K562 (cell line): ENCODE measurements at regions not wholly inside any gene's neighbourhood (a gene's known extent, or its start where the extent isn't known, plus 50 kb on each side); places are given as distances from the start of the nearest gene placed in this dataset.

Source experiments
- ATAC-seq: fragments of 200-7000 bp; cut with Tn5 transposase; 3 replicates; pipeline ENCODE4 v1.9.1; 2020; ENCODE audit warnings: moderate library complexity
- BruUV-seq: library from RNA; stranded (reverse); fragments of 400-500 nt; replicated peaks from 2 replicates; lab custom pipeline; 2021; lab: Mats Ljungman, UMichigan
- CTCF ChIA-PET: fragments of 300-600 bp; formaldehyde crosslinking; extraction: SDS; loops from one replicate; lab custom pipeline; 2021; ENCODE audit warnings: low intra/inter-chr PET ratio; lab: Yijun Ruan, JAX
- POLR2A ChIA-PET: fragments of 300-600, 350-650 bp; sonication (Branson Sonifier 250); formaldehyde crosslinking; extraction: SDS; loops from one replicate; lab custom pipeline; 2021; ENCODE audit warnings: antibody characterized with exemption, inconsistent platforms; lab: Yijun Ruan, JAX
- DNase-seq, 4 experiments: peaks; one replicate each; pipeline versions ENCODE4 v3.0.0 to v3.0.0-alpha.2; 2011 to 2018; ENCODE audit warnings: low spot score in 3 of 4, mixed read lengths in 3 of 4; ENCODE audit errors: extremely low read depth in 1 of 4
- FAIRE-seq: peaks from 2 replicates; lab custom pipeline; 2011; peaks lifted over from hg19 to GRCh38; lab: Jason Lieb, UNC
- H2AFZ ChIP-seq: 2 replicates; pipeline ENCODE4 v1.6.0; 2011; ENCODE audit warnings: low read depth, low read length, control low read depth, inconsistent platforms
- H3K27ac ChIP-seq: fragments of 200-600 bp; 3 replicates; pipeline ENCODE4 v1.8.0; 2011; ENCODE audit warnings: low read depth, mild to moderate bottlenecking, control low read depth, inconsistent platforms, low read length, moderate library complexity, mixed read lengths; ENCODE audit errors: extremely low read depth
- H3K27me3 ChIP-seq, 2 experiments: fragments of 300-600 bp in 1 of 2; 2 replicates in 1 of 2; 3 replicates in 1 of 2; pipeline versions ENCODE4 v1.6.0 to v1.8.0; 2011; ENCODE audit warnings: inconsistent platforms in 2 of 2, low read length in 2 of 2, mild to moderate bottlenecking in 1 of 2, mixed read lengths in 1 of 2, moderate library complexity in 1 of 2; ENCODE audit not compliant: control insufficient read depth in 2 of 2, insufficient read depth in 2 of 2
- H3K36me3 ChIP-seq: fragments of 300-600 bp; 3 replicates; pipeline ENCODE4 v1.8.0; 2011; ENCODE audit warnings: mild to moderate bottlenecking, low read length, inconsistent platforms; ENCODE audit not compliant: control insufficient read depth, insufficient read depth
- H3K4me1 ChIP-seq, 2 experiments: fragments of 200-600 bp in 1 of 2; replicated peaks in 1 of 2; 2 replicates in 1 of 2; 3 replicates in 1 of 2; pipeline versions ENCODE4 v1.5.1 to v1.8.0; 2011; ENCODE audit warnings: inconsistent platforms in 2 of 2, low read length in 2 of 2, mild to moderate bottlenecking in 1 of 2, mixed read lengths in 1 of 2, moderate library complexity in 1 of 2; ENCODE audit not compliant: control insufficient read depth in 2 of 2, insufficient read depth in 2 of 2
- H3K4me2 ChIP-seq: 2 replicates; pipeline ENCODE4 v1.6.1; 2011; ENCODE audit warnings: low read length, control low read depth, inconsistent platforms, mixed read lengths; ENCODE audit not compliant: insufficient read depth
- H3K4me3 ChIP-seq: fragments of 200-600 bp; sonication (generic), shearing (Covaris generic); 2 replicates; pipeline ENCODE4 v1.5.1; 2016; ENCODE audit warnings: control low read depth, inconsistent platforms
- H3K79me2 ChIP-seq: fragments of 200-600 bp; 3 replicates; pipeline ENCODE4 v1.8.0; 2011; ENCODE audit warnings: low read length, inconsistent platforms; ENCODE audit not compliant: control insufficient read depth, insufficient read depth
- H3K9ac ChIP-seq, 2 experiments: 2 replicates each; pipeline versions ENCODE4 v1.6.0 to v1.6.1; 2011; ENCODE audit warnings: low read depth in 2 of 2, low read length in 2 of 2, control low read depth in 1 of 2, inconsistent platforms in 1 of 2, mild to moderate bottlenecking in 1 of 2, mixed read lengths in 1 of 2; ENCODE audit not compliant: insufficient read depth in 1 of 2
- H3K9me1 ChIP-seq: one replicate; pipeline ENCODE4 v1.6.0; 2011; ENCODE audit warnings: inconsistent platforms, mild to moderate bottlenecking, low read length, moderate library complexity; ENCODE audit not compliant: control insufficient read depth, insufficient read depth
- H3K9me3 ChIP-seq: replicated peaks from 2 replicates; pipeline ENCODE4 v1.5.1; 2011; ENCODE audit warnings: low read depth, low read length, inconsistent platforms; ENCODE audit not compliant: control insufficient read depth, insufficient read depth
- H4K20me1 ChIP-seq: replicated peaks from 2 replicates; pipeline ENCODE4 v1.6.1; 2011; ENCODE audit warnings: low read length, inconsistent platforms, mixed read lengths; ENCODE audit not compliant: control insufficient read depth, insufficient read depth
- CBX2 ChIP-seq: fragments of 200-600 bp; sonication (generic); IDR thresholded peaks from one replicate; pipeline ENCODE4 v1.6.1; 2012; ENCODE audit warnings: mild to moderate bottlenecking, low read length, inconsistent platforms; ENCODE audit not compliant: insufficient read depth, poor library complexity, severe bottlenecking
- E2F1 ChIP-seq: sonication (generic); formaldehyde crosslinking; IDR thresholded peaks from 2 replicates; pipeline ENCODE4 v1.8.1; 2023; ENCODE audit warnings: mild to moderate bottlenecking, missing genetic modification reagents, moderate library complexity
- EGR1 ChIP-seq: fragments of 450-650 bp; conservative IDR thresholded peaks from 2 replicates; pipeline ENCODE4 v1.6.1; 2017; ENCODE audit warnings: mild to moderate bottlenecking
- ESRRB ChIP-seq: fragments of 250-450 bp; sonication (Bioruptor Pico); IDR thresholded peaks from 2 replicates; pipeline ENCODE4 v1.5.0; 2020; ENCODE audit warnings: mild to moderate bottlenecking, moderate library complexity, borderline replicate concordance
- IFI16 ChIP-seq: fragments of 250-450 bp; sonication (Bioruptor Pico); IDR thresholded peaks from 2 replicates; pipeline ENCODE4 v2.1.2; 2022; ENCODE audit warnings: mild to moderate bottlenecking, inconsistent platforms
- MAFF ChIP-seq: IDR thresholded peaks from 2 replicates; pipeline ENCODE4 v1.6.1; 2012; ENCODE audit warnings: low read length, improper control_type of control experiment
- MECOM ChIP-seq: fragments of 250-450 bp; sonication (Bioruptor Pico); IDR thresholded peaks from 2 replicates; pipeline ENCODE4 v1.8.0; 2022; ENCODE audit warnings: inconsistent platforms
- NCOA6 ChIP-seq: fragments of 450-650 bp; IDR thresholded peaks from 2 replicates; pipeline ENCODE4 v1.6.1; 2017; ENCODE audit warnings: mild to moderate bottlenecking
- NUFIP1 ChIP-seq: fragments of 450-650 bp; IDR thresholded peaks from 2 replicates; pipeline ENCODE4 v1.6.1; 2018; ENCODE audit not compliant: partially characterized antibody
- SAFB ChIP-seq: fragments of 200-400 bp; formaldehyde crosslinking; IDR thresholded peaks from 2 replicates; pipeline ENCODE4 v1.6.1; 2017; ENCODE audit warnings: low read depth, low read length, borderline replicate concordance
- SMARCA4 ChIP-seq: fragments of 450-650 bp; IDR thresholded peaks from 2 replicates; pipeline ENCODE4 v1.6.1; 2016
- ZNF79 ChIP-seq: fragments of 250-450 bp; sonication (Bioruptor Pico); IDR thresholded peaks from 2 replicates; pipeline ENCODE4 v1.4.0; 2020; ENCODE audit warnings: low read depth, mild to moderate bottlenecking, moderate library complexity
- WGBS: fragments of 100-300 bp; shearing (Covaris generic); methylation state at CpG from one replicate; pipeline ENCODE4 v1.1.6; 2016; ENCODE audit warnings: low coverage, mixed read lengths; ENCODE audit not compliant: insufficient coverage; ENCODE audit errors: missing lambda C conversion rate; 5-methylcytosine and 5-hydroxymethylcytosine counted together
- in situ Hi-C: fragments of 300-500 bp; cut with MboI; formaldehyde crosslinking; loops from 4 replicates; pipeline ENCODE4 v1.15.0; 2018; ENCODE audit warnings: inconsistent platforms, mixed read lengths
- intact Hi-C: fragments of 100-400 bp; cut with micrococcal nuclease; formaldehyde crosslinking; loops from 2 replicates; pipeline ENCODE4 v1.14.2; 2022
- TF ChIP-seq, protein P1 (sequence below): sonication (generic); formaldehyde crosslinking; IDR thresholded peaks from 2 replicates; pipeline ENCODE4 v1.8.1; 2023; ENCODE audit warnings: missing genetic modification reagents, mild to moderate bottlenecking, borderline replicate concordance

DNA sequence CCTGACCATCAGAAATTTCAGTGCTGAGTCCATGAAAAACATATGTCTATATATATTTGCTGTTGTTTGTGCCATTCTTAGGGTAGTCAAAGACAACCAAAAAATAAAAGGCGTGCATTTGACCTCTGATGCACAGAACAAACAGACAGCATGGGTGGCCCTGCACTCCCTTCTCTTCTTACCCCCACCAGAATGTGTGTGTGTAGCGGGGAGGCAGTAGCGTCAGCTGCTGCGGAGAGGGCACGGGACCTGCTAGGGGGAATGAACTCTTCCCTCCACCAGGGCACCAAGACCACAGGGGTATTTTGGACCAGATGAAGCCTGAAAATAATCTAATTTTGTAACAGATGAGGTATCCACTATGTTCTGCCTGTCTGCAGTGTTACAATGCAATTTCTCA is 277.7 kb upstream of the ZNF32 start:
- in situ Hi-C loops: no loop called here
- WGBS: 0% methylated on average over 5 of the region's 5 CpGs

GRCh38 chr10:43925793-43926192 is 277.1 kb upstream of the ZNF32 start:
- Histone ChIP-seq H3K79me2 (no peaks in the 10 kb centered on the region), H3K4me2 (no peak overlapping the region), H3K36me3 (no peaks in the 10 kb centered on the region), H2AFZ (no peak overlapping the region), H3K27me3 (peaks cover 0 to 24% of the 10 kb centered on the region in 2 experiments; a peak in 2 of 5 replicates), H3K9ac (no peak overlapping the region), H3K9me3 (no peaks in the 10 kb centered on the region), H3K27ac (no peak overlapping the region), H3K9me1 (no peaks in the 10 kb centered on the region), H3K4me1 (no peaks in the 10 kb centered on the region), H3K4me3 (no peak overlapping the region), H4K20me1 (no peaks in the 10 kb centered on the region; the same call in 1 of the 2 replicates)
- FAIRE-seq: no peak
- 0% methylated on average over 7 of the region's 7 CpGs for WGBS
- ChIA-PET POLR2A (interaction anchor here (1.0 to 1.1 kb wide), 2 partner anchors 15 to 21 kb away, joined by 3 to 5 read pairs; no protein-coding TSS in a partner anchor), CTCF (no interaction called here)
- no peak for ATAC-seq
- DNase-seq: no peak
- intact Hi-C loops (no loop called here), in situ Hi-C loops (no loop called here)
- BruUV-seq: no TSS peak
- TF ChIP-seq E2F1 (CRISPR knock-in tag): no peak
- TF ChIP-seq MAFF: no peak
- TF ChIP-seq ZNF79 (CRISPR knock-in tag): no peak
- TF ChIP-seq SMARCA4: no peak
- no peak for TF ChIP-seq NCOA6
- TF ChIP-seq, protein P1, sequence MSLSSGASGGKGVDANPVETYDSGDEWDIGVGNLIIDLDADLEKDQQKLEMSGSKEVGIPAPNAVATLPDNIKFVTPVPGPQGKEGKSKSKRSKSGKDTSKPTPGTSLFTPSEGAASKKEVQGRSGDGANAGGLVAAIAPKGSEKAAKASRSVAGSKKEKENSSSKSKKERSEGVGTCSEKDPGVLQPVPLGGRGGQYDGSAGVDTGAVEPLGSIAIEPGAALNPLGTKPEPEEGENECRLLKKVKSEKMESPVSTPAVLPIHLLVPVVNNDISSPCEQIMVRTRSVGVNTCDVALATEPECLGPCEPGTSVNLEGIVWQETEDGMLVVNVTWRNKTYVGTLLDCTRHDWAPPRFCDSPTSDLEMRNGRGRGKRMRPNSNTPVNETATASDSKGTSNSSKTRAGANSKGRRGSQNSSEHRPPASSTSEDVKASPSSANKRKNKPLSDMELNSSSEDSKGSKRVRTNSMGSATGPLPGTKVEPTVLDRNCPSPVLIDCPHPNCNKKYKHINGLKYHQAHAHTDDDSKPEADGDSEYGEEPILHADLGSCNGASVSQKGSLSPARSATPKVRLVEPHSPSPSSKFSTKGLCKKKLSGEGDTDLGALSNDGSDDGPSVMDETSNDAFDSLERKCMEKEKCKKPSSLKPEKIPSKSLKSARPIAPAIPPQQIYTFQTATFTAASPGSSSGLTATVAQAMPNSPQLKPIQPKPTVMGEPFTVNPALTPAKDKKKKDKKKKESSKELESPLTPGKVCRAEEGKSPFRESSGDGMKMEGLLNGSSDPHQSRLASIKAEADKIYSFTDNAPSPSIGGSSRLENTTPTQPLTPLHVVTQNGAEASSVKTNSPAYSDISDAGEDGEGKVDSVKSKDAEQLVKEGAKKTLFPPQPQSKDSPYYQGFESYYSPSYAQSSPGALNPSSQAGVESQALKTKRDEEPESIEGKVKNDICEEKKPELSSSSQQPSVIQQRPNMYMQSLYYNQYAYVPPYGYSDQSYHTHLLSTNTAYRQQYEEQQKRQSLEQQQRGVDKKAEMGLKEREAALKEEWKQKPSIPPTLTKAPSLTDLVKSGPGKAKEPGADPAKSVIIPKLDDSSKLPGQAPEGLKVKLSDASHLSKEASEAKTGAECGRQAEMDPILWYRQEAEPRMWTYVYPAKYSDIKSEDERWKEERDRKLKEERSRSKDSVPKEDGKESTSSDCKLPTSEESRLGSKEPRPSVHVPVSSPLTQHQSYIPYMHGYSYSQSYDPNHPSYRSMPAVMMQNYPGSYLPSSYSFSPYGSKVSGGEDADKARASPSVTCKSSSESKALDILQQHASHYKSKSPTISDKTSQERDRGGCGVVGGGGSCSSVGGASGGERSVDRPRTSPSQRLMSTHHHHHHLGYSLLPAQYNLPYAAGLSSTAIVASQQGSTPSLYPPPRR (CRISPR knock-in tag): no peak
- TF ChIP-seq EGR1: no peak
- no peak for TF ChIP-seq ESRRB (CRISPR knock-in tag)
- TF ChIP-seq IFI16: no peak

More for the DNA sequence above, 277.7 kb upstream of the ZNF32 start:
- intact Hi-C loops: no loop called here
- TF ChIP-seq NUFIP1: no peak
- TF ChIP-seq MECOM (CRISPR knock-in tag): no peak
- TF ChIP-seq SAFB: no peak
- TF ChIP-seq CBX2: no peak
- TF ChIP-seq, all 486 proteins: peak for 0
- no peaks in the 10 kb centered on the region for H3K4me1 ChIP-seq
- H4K20me1 ChIP-seq: no peaks in the 10 kb centered on the region; the same call in 1 of the 2 replicates
- no peak overlapping the region for H3K4me3 ChIP-seq
- CTCF ChIA-PET: no interaction called here
- POLR2A ChIA-PET: no interaction called here
- no peak overlapping the region for H3K27ac ChIP-seq
- ATAC-seq (no peak), DNase-seq (no peak), FAIRE-seq (no peak)
- no peak overlapping the region for H2AFZ ChIP-seq
- H3K9me1 ChIP-seq: no peaks in the 10 kb centered on the region
- peaks cover 0 to 23% of the 10 kb centered on the region in 2 experiments; a peak in 2 of 5 replicates for H3K27me3 ChIP-seq
- H3K9me3 ChIP-seq: no peaks in the 10 kb centered on the region
- no TSS peak for BruUV-seq
- no peak overlapping the region for H3K4me2 ChIP-seq
- no peak overlapping the region for H3K9ac ChIP-seq
- no peaks in the 10 kb centered on the region for H3K79me2 ChIP-seq
- no peaks in the 10 kb centered on the region for H3K36me3 ChIP-seq
